Endodermal cell (in vitro differentiated cells): ENCODE measurements at regions not wholly inside any gene's neighbourhood (a gene's known extent, or its start where the extent isn't known, plus 50 kb on each side); places are given as distances from the start of the nearest gene placed in this dataset.

Experiments
- DNase-seq: peaks from one replicate; pipeline ENCODE4 v3.0.0-alpha.2; 2017
- H3K27ac ChIP-seq: 2 replicates; pipeline ENCODE4 v1.5.1; 2013; ENCODE audit warnings: mild to moderate bottlenecking, low read depth, low read length, moderate library complexity
- H3K27me3 ChIP-seq: 2 replicates; pipeline ENCODE4 v1.6.1; 2013; ENCODE audit warnings: mild to moderate bottlenecking, low read length, moderate library complexity; ENCODE audit not compliant: insufficient read depth, control insufficient read depth, poor library complexity, severe bottlenecking
- H3K36me3 ChIP-seq: 2 replicates; pipeline ENCODE4 v1.7.0; 2013; ENCODE audit warnings: mild to moderate bottlenecking, low read length, moderate library complexity; ENCODE audit not compliant: control insufficient read depth, insufficient read depth
- H3K4me1 ChIP-seq: one replicate; pipeline ENCODE4 v1.7.0; 2013; ENCODE audit warnings: low read length; ENCODE audit not compliant: control insufficient read depth, insufficient read depth
- H3K4me3 ChIP-seq: 2 replicates; pipeline ENCODE4 v1.5.1; 2013; ENCODE audit warnings: mild to moderate bottlenecking, low read length, moderate library complexity
- H3K9ac ChIP-seq: 2 replicates; pipeline ENCODE4 v1.6.1; 2013; ENCODE audit warnings: mild to moderate bottlenecking, low read length, moderate library complexity; ENCODE audit not compliant: poor library complexity, severe bottlenecking; ENCODE audit errors: extremely low read depth
- H3K9me3 ChIP-seq: 2 replicates; pipeline ENCODE4 v1.6.1; 2013; ENCODE audit warnings: mild to moderate bottlenecking, low read length, moderate library complexity; ENCODE audit not compliant: control insufficient read depth
- H3K27ac Mint-ChIP-seq: 2 replicates; pipeline ENCODE4 v1.8.0; 2020; ENCODE audit warnings: mixed read lengths
- H3K27me3 Mint-ChIP-seq: 2 replicates; pipeline ENCODE4 v1.8.0; 2021; ENCODE audit warnings: mild to moderate bottlenecking, mixed read lengths; ENCODE audit not compliant: insufficient read depth
- H3K36me3 Mint-ChIP-seq: 2 replicates; pipeline ENCODE4 v1.8.0; 2020; ENCODE audit warnings: low read depth, mixed read lengths
- H3K4me1 Mint-ChIP-seq: 2 replicates; pipeline ENCODE4 v1.8.0; 2020; ENCODE audit warnings: mixed read lengths
- H3K4me3 Mint-ChIP-seq: 2 replicates; pipeline ENCODE4 v1.8.0; 2020; ENCODE audit warnings: mild to moderate bottlenecking, moderate library complexity, mixed read lengths
- H3K9me3 Mint-ChIP-seq: 2 replicates; pipeline ENCODE4 v1.8.0; 2020; ENCODE audit warnings: mild to moderate bottlenecking, mixed read lengths
- WGBS, 2 experiments: methylation state at CpG; one replicate each; pipeline versions ENCODE4 v1.1.5 to v1.1.7; 2013; ENCODE audit warnings: missing lambda C conversion rate in 2 of 2, mixed read lengths in 1 of 2; ENCODE audit not compliant: insufficient coverage in 1 of 2, insufficient read length in 1 of 2; 5-methylcytosine and 5-hydroxymethylcytosine counted together
- TF ChIP-seq, protein P1 (sequence below): fragments of 200-600 bp; sonication (generic); conservative IDR thresholded peaks from 2 replicates; pipeline ENCODE4 v1.5.0; 2021; ENCODE audit warnings: antibody characterized with exemption, mild to moderate bottlenecking

DNA sequence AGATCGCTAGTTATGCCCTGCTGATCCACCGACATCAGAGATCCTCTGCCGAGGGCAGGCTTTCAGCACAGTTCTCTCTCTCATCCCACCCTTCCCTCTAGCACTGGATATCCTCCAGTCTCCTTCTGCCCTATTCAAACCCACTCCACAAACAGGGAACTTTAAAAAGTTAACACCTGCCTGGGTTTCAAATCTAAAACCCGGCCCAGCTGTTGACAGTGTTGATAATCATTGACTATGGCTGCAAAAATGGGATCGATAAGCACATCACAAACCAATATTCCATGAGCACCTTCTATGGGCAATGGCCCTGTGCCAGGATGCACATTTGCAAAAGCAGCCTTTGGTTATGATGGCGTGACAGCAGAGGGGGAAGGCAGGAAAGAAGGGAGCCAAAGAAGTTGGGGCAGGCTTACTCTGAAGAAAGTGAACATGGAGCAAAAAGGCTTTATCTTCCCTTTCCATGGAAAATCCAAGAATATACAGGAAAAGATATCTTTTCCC lies 482.3 kb upstream of the KLHL29 start:
- H3K4me3 ChIP-seq: no peak overlapping the region
- no peaks in the 10 kb centered on the region for H3K27me3 ChIP-seq
- TF ChIP-seq, protein P1, sequence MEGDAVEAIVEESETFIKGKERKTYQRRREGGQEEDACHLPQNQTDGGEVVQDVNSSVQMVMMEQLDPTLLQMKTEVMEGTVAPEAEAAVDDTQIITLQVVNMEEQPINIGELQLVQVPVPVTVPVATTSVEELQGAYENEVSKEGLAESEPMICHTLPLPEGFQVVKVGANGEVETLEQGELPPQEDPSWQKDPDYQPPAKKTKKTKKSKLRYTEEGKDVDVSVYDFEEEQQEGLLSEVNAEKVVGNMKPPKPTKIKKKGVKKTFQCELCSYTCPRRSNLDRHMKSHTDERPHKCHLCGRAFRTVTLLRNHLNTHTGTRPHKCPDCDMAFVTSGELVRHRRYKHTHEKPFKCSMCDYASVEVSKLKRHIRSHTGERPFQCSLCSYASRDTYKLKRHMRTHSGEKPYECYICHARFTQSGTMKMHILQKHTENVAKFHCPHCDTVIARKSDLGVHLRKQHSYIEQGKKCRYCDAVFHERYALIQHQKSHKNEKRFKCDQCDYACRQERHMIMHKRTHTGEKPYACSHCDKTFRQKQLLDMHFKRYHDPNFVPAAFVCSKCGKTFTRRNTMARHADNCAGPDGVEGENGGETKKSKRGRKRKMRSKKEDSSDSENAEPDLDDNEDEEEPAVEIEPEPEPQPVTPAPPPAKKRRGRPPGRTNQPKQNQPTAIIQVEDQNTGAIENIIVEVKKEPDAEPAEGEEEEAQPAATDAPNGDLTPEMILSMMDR: no peak
- H3K4me3 Mint-ChIP-seq: no peak overlapping the region
- no peak overlapping the region for H3K27ac Mint-ChIP-seq
- no peaks in the 10 kb centered on the region for H3K4me1 ChIP-seq
- no peaks in the 10 kb centered on the region for H3K9me3 Mint-ChIP-seq
- H3K9ac ChIP-seq: no peak overlapping the region
- H3K36me3 ChIP-seq: no peaks in the 10 kb centered on the region
- H3K27me3 Mint-ChIP-seq: no peaks in the 10 kb centered on the region
- no peaks in the 10 kb centered on the region for H3K36me3 Mint-ChIP-seq
- H3K9me3 ChIP-seq: no peaks in the 10 kb centered on the region
- 93 to 100% methylated on average over 3 to 6 of the region's 6 CpGs for WGBS, 2 experiments
- no peak for DNase-seq
- no peaks in the 10 kb centered on the region for H3K4me1 Mint-ChIP-seq
- H3K27ac ChIP-seq: peak overlapping the region; percentile 92

GRCh38 chr2:22903616-22904015 lies 481.4 kb upstream of the KLHL29 start:
- Histone ChIP-seq H3K27ac (no peak overlapping the region), H3K36me3 (no peaks in the 10 kb centered on the region), H3K9me3 (no peaks in the 10 kb centered on the region), H3K9ac (no peak overlapping the region), H3K4me1 (no peaks in the 10 kb centered on the region), H3K4me3 (no peak overlapping the region), H3K27me3 (no peaks in the 10 kb centered on the region)
- Mint-ChIP-seq H3K4me1 (no peaks in the 10 kb centered on the region), H3K27ac (no peak overlapping the region), H3K36me3 (no peaks in the 10 kb centered on the region), H3K9me3 (no peaks in the 10 kb centered on the region), H3K4me3 (no peak overlapping the region), H3K27me3 (no peaks in the 10 kb centered on the region)
- TF ChIP-seq, protein P1: no peak
- 92% methylated on average over 1 of the region's 1 CpG; no CpG with 5 or more reads in 1 of the 2 experiments for WGBS, 2 experiments
- no peak for DNase-seq

DNA sequence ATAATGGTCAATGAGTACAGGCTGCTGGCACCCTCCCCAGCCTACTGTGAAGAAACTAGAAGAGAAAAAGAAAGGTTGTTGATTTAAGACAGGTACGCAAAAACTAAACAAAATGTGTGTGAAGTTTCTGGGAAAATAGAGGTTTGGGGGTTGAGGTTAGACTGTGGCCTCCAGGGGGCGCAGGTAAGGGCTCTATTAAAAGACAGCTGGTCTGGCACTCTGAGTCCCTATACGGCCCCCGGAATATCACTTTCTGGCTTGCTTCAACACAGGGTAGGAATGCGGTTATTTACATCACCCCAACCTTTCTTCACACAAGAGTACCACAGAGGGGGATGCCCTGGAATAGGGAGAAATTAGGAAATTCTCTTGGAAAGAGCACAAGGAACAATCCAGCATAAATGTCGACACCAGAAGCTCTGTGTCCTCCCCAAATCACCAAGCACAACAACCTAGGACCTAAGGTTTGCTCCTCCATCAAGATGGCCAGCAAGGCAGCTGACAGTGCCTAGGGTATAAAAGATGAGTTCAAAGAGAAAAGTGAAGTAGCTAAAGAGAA lies 480.8 kb upstream of the KLHL29 start:
- no peak overlapping the region for H3K4me3 Mint-ChIP-seq
- Histone ChIP-seq H3K36me3 (no peaks in the 10 kb centered on the region), H3K9me3 (no peaks in the 10 kb centered on the region), H3K27me3 (no peaks in the 10 kb centered on the region), H3K27ac (no peak overlapping the region), H3K4me3 (no peak overlapping the region), H3K9ac (no peak overlapping the region), H3K4me1 (no peaks in the 10 kb centered on the region)
- H3K27me3 Mint-ChIP-seq: no peaks in the 10 kb centered on the region
- WGBS, 2 experiments: 60 to 80% methylated on average over 1 to 5 of the region's 6 CpGs
- DNase-seq: peak; percentile 89
- H3K36me3 Mint-ChIP-seq: no peaks in the 10 kb centered on the region
- H3K4me1 Mint-ChIP-seq: no peaks in the 10 kb centered on the region
- TF ChIP-seq, protein P1: peak; percentile 92
- no peak overlapping the region for H3K27ac Mint-ChIP-seq
- H3K9me3 Mint-ChIP-seq: no peaks in the 10 kb centered on the region
